ENCODE measurements at regions not wholly inside any gene's neighbourhood (a gene's known extent, or its start where the extent isn't known, plus 50 kb on each side); places are given as distances from the start of the nearest gene placed in this dataset.

DNA sequence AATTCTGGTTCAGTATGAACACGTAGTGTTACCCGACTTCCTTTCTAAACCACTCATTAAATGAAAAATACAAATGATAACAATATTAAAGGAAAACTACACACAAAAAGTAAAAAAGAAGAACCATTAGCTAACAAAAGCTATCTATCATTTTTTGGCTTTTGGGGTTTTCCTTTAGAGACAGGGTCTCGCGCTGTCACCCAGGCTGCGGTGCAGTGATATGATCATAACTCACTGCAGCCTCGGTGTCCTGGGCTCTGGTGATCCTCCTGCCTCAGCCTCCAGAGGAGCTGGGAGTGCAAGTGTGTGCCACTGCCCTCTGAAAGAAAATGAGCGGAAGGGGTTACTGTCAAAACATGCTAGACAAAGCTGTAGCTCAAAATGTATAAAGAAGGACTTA is 238.2 kb upstream of the AVPR1A start:
- no CpG with 5 or more reads among the region's 7 CpGs for WGBS, 2 experiments (ENCODE audit: extremely low coverage in 2 of 2, insufficient read length in 1 of 2)
- no peak overlapping the region for H2AK9ac ChIP-seq (replicated peaks; ENCODE audit: low read depth, low read length, poor library complexity)
- H3K79me1 ChIP-seq (ENCODE audit: low read depth in 1 of 2, low read length in 2 of 2): no peaks in the 10 kb centered on the region
- no peak overlapping the region for H3K18ac ChIP-seq (ENCODE audit: low read depth, low read length)
- no peak overlapping the region for H2BK120ac ChIP-seq (ENCODE audit: low read depth, low read length)
- no peak overlapping the region for H3K4me2 ChIP-seq (ENCODE audit: low read depth, low read length)
- BruUV-seq (replicated peaks): no TSS peak
- no peak overlapping the region for H3K23ac ChIP-seq (ENCODE audit: low read depth, low read length)
- no peak overlapping the region for H2BK20ac ChIP-seq (ENCODE audit: low read depth, low read length)
- POLR2A ChIA-PET (ENCODE audit: unreplicated experiment): no interaction called here
- H4K20me1 ChIP-seq (ENCODE audit: insufficient read depth, low read length): no peaks in the 10 kb centered on the region
- H3K14ac ChIP-seq (replicated peaks; ENCODE audit: low read depth, low read length): no peak overlapping the region
- no peak overlapping the region for H3K4me3 ChIP-seq (ENCODE audit: insufficient read depth, low read depth, low read length)
- H3K9ac ChIP-seq (ENCODE audit: low read depth, low read length): no peak overlapping the region
- ATAC-seq (ENCODE audit: low read depth) (no peak), DNase-seq (no peak)
- no peak overlapping the region for H2AFZ ChIP-seq (replicated peaks; ENCODE audit: low read length, poor library complexity)
- no peak overlapping the region for H2BK15ac ChIP-seq (ENCODE audit: low read depth, low read length)
- CTCF ChIA-PET: no interaction called here
- no peak overlapping the region for H2BK5ac ChIP-seq (ENCODE audit: low read depth, low read length, poor library complexity, severe bottlenecking)
- H2AK5ac ChIP-seq (ENCODE audit: low read depth, low read length): no peak overlapping the region
- dilution Hi-C loops (cut with HindIII; ENCODE audit: low sequenced_read_pairs, unreplicated experiment) (no loop called here), in situ Hi-C loops (cut with MboI; ENCODE audit: low sequenced_read_pairs) (no loop called here), intact Hi-C loops (cut with micrococcal nuclease) (no loop called here)
- H4K8ac ChIP-seq (ENCODE audit: low read depth in 2 of 2, low read length in 2 of 2): no peak overlapping the region
- no peaks in the 10 kb centered on the region for H3K4me1 ChIP-seq (ENCODE audit: control insufficient read depth, insufficient read depth, low read length)
- no peak overlapping the region for H3K27ac ChIP-seq (ENCODE audit: insufficient read depth, low read length)
- H3K9me3 ChIP-seq (ENCODE audit: control insufficient read depth, insufficient read depth, low read length): no peaks in the 10 kb centered on the region
- H3K56ac ChIP-seq (ENCODE audit: extremely low read depth, insufficient read depth, low read length): no peak overlapping the region
- H3K4ac ChIP-seq (ENCODE audit: low read depth, low read length): no peak overlapping the region
- no peak overlapping the region for H4K5ac ChIP-seq (ENCODE audit: low read depth, low read length)
- TF ChIP-seq, protein P1, sequence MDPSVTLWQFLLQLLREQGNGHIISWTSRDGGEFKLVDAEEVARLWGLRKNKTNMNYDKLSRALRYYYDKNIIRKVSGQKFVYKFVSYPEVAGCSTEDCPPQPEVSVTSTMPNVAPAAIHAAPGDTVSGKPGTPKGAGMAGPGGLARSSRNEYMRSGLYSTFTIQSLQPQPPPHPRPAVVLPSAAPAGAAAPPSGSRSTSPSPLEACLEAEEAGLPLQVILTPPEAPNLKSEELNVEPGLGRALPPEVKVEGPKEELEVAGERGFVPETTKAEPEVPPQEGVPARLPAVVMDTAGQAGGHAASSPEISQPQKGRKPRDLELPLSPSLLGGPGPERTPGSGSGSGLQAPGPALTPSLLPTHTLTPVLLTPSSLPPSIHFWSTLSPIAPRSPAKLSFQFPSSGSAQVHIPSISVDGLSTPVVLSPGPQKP (IDR thresholded peaks at IDR 0.05; ENCODE audit: borderline replicate concordance, low read depth, low read length): no peak
- TF ChIP-seq CHD1 (IDR thresholded peaks at IDR 0.05; ENCODE audit: low read depth, low read length) (no peak), RAD21 (IDR thresholded peaks at IDR 0.05; ENCODE audit: low read length) (no peak), POLR2A (IDR thresholded peaks at IDR 0.05; ENCODE audit: low read depth, low read length) (no peak), SMC3 (IDR thresholded peaks at IDR 0.05; ENCODE audit: low read depth, low read length) (no peak), MXI1 (IDR thresholded peaks at IDR 0.05; ENCODE audit: borderline replicate concordance, low read depth, low read length) (no peak), FOS (IDR thresholded peaks at IDR 0.05; ENCODE audit: low read depth, low read length) (no peak), RCOR1 (IDR thresholded peaks at IDR 0.05; ENCODE audit: insufficient replicate concordance, low read length) (no peak), RFX5 (IDR thresholded peaks at IDR 0.05; ENCODE audit: low read depth, low read length) (no peak), MAFK (IDR thresholded peaks at IDR 0.05; ENCODE audit: low read depth, low read length) (no peak)
- TF ChIP-seq, protein P2, sequence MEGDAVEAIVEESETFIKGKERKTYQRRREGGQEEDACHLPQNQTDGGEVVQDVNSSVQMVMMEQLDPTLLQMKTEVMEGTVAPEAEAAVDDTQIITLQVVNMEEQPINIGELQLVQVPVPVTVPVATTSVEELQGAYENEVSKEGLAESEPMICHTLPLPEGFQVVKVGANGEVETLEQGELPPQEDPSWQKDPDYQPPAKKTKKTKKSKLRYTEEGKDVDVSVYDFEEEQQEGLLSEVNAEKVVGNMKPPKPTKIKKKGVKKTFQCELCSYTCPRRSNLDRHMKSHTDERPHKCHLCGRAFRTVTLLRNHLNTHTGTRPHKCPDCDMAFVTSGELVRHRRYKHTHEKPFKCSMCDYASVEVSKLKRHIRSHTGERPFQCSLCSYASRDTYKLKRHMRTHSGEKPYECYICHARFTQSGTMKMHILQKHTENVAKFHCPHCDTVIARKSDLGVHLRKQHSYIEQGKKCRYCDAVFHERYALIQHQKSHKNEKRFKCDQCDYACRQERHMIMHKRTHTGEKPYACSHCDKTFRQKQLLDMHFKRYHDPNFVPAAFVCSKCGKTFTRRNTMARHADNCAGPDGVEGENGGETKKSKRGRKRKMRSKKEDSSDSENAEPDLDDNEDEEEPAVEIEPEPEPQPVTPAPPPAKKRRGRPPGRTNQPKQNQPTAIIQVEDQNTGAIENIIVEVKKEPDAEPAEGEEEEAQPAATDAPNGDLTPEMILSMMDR (conservative IDR thresholded peaks at IDR 0.05; ENCODE audit: low read depth, low read length): no peak
- no peaks in the 10 kb centered on the region for H3K9me1 ChIP-seq (ENCODE audit: insufficient read depth, low read length)
- H4K91ac ChIP-seq (ENCODE audit: insufficient read depth, low read depth, low read length): no peak overlapping the region
- no peaks in the 10 kb centered on the region for H3K36me3 ChIP-seq (ENCODE audit: control insufficient read depth, insufficient read depth, low read length)
- no peaks in the 10 kb centered on the region for H3K27me3 ChIP-seq (ENCODE audit: control insufficient read depth, insufficient read depth, low read length)
